ENCODE measurements at regions not wholly inside any gene's neighbourhood (a gene's known extent, or its start where the extent isn't known, plus 50 kb on each side); places are given as distances from the start of the nearest gene placed in this dataset.

DNA sequence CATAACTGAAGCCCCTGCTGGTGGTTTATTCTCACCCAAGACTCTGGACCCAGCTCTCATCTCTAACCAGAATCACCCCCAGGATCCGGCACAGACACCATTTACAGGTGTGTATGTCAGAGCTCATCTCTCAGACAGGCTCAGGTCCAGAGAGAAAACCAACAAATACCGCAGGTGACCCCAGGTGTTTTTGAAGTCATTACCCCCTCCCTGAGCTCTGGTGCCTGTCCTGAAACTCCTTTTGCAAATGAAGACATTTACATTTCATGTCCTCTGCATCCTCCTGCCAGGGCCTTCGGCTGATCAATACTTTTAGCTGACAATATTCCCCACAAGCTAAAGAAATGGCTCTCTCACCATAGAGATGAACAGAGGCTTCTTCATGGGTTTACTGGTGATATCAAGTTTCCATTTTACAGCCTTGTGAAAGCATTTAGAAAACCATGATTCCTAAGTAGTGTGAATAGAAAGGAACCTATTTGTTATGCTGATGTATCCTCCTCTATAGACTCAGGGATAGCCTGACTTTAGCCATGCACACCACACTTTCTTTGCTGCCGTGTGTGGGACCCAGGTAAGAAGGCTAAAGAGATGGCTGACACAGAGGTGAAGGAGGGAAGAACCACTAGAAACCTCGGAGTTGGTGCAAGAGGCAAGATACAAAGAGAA is 131.3 kb downstream of the KCTD15 start:
- H3K9ac ChIP-seq, result no peak overlapping the region
- no peaks in the 10 kb centered on the region for H4K20me1 ChIP-seq (ENCODE audit: insufficient read depth)

GRCh38 chr19:33928458-33928950 is 131.8 kb downstream of the KCTD15 start:
- Histone ChIP-seq H3K4me1 (ENCODE audit: low read depth, poor library complexity, severe bottlenecking) (no peaks in the 10 kb centered on the region), H3K27me3 (ENCODE audit: insufficient read depth, low read depth) (no peaks in the 10 kb centered on the region), H3K27ac (no peak overlapping the region), H3K9ac (no peak overlapping the region), H3K4me3 (IDR thresholded peaks at IDR 0.05; ENCODE audit: insufficient read depth, low read depth, low read length) (no peak overlapping the region), H3K79me2 (ENCODE audit: insufficient read depth, low read depth) (no peaks in the 10 kb centered on the region), H2AFZ (ENCODE audit: low read depth) (no peak overlapping the region), H3K4me2 (no peak overlapping the region), H3K36me3 (ENCODE audit: insufficient read depth) (no peaks in the 10 kb centered on the region), H4K20me1 (ENCODE audit: insufficient read depth) (no peaks in the 10 kb centered on the region)
- TF ChIP-seq CTCF (conservative IDR thresholded peaks at IDR 0.05; ENCODE audit: low read depth, low read length), result no peak

More for the DNA sequence above, 131.3 kb downstream of the KCTD15 start:
- H3K4me1 ChIP-seq (ENCODE audit: low read depth, poor library complexity, severe bottlenecking), result no peaks in the 10 kb centered on the region
- no peak overlapping the region for H3K27ac ChIP-seq
- no peak overlapping the region for H3K4me2 ChIP-seq
- no peak overlapping the region for H2AFZ ChIP-seq (ENCODE audit: low read depth)
- no peak overlapping the region for H3K4me3 ChIP-seq (IDR thresholded peaks at IDR 0.05; ENCODE audit: insufficient read depth, low read depth, low read length)
- no peaks in the 10 kb centered on the region for H3K27me3 ChIP-seq (ENCODE audit: insufficient read depth, low read depth)
- H3K36me3 ChIP-seq (ENCODE audit: insufficient read depth), result no peaks in the 10 kb centered on the region
- H3K79me2 ChIP-seq (ENCODE audit: insufficient read depth, low read depth), result no peaks in the 10 kb centered on the region
- TF ChIP-seq CTCF (conservative IDR thresholded peaks at IDR 0.05; ENCODE audit: low read depth, low read length), result no peak

GRCh38 chr19:33933931-33934330 is 137.3 kb downstream of the KCTD15 start:
- H3K9ac ChIP-seq, result no peak overlapping the region
- TF ChIP-seq CTCF (conservative IDR thresholded peaks at IDR 0.05; ENCODE audit: low read depth, low read length), result no peak
- no peak overlapping the region for H3K4me3 ChIP-seq (IDR thresholded peaks at IDR 0.05; ENCODE audit: insufficient read depth, low read depth, low read length)
- H3K4me2 ChIP-seq, result no peak overlapping the region
- H2AFZ ChIP-seq (ENCODE audit: low read depth), result no peak overlapping the region
- no peak overlapping the region for H3K27ac ChIP-seq
- H3K79me2 ChIP-seq (ENCODE audit: insufficient read depth, low read depth), result no peaks in the 10 kb centered on the region
- no peaks in the 10 kb centered on the region for H4K20me1 ChIP-seq (ENCODE audit: insufficient read depth)
- no peaks in the 10 kb centered on the region for H3K4me1 ChIP-seq (ENCODE audit: low read depth, poor library complexity, severe bottlenecking)
- H3K27me3 ChIP-seq (ENCODE audit: insufficient read depth, low read depth), result no peaks in the 10 kb centered on the region
- H3K36me3 ChIP-seq (ENCODE audit: insufficient read depth), result no peaks in the 10 kb centered on the region

DNA sequence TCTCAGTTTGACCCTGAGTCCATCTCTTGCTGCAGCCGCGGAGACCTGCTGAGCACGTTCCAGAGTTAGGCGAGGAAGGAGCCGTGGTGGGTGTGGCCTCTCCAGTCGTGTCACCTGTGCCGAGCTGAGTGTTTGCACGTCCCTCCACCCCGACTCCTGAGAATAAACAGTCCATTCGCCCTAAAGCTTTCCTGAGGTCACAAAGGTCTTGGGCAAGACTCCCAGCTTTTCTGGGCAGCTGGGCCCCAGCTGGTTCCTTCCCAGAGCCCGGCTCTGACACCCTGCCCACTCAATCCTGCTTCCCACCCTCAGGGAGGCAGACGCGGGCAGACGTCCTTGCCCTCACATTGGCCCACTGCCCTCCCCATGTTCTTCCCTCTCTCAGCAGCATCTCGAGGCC is 142.2 kb downstream of the KCTD15 start:
- H4K20me1 ChIP-seq (ENCODE audit: insufficient read depth), result no peaks in the 10 kb centered on the region
- no peak overlapping the region for H2AFZ ChIP-seq (ENCODE audit: low read depth)
- H3K9ac ChIP-seq, result no peak overlapping the region
- no peak overlapping the region for H3K4me2 ChIP-seq
- no peaks in the 10 kb centered on the region for H3K36me3 ChIP-seq (ENCODE audit: insufficient read depth)
- H3K4me3 ChIP-seq (IDR thresholded peaks at IDR 0.05; ENCODE audit: insufficient read depth, low read depth, low read length), result no peak overlapping the region
- TF ChIP-seq CTCF (conservative IDR thresholded peaks at IDR 0.05; ENCODE audit: low read depth, low read length), result no peak
- H3K79me2 ChIP-seq (ENCODE audit: insufficient read depth, low read depth), result no peaks in the 10 kb centered on the region
- no peaks in the 10 kb centered on the region for H3K27me3 ChIP-seq (ENCODE audit: insufficient read depth, low read depth)
- H3K4me1 ChIP-seq (ENCODE audit: low read depth, poor library complexity, severe bottlenecking), result no peaks in the 10 kb centered on the region
- no peak overlapping the region for H3K27ac ChIP-seq
